HCT116 (cell line): ENCODE measurements at regions not wholly inside any gene's neighbourhood (a gene's known extent, or its start where the extent isn't known, plus 50 kb on each side); places are given as distances from the start of the nearest gene placed in this dataset.

ENCODE experiments used
- ATAC-seq: fragments of 200-7000 bp; cut with Tn5 transposase; 2 replicates; pipeline ENCODE4 v1.9.1; 2020; ENCODE audit warnings: mild to moderate bottlenecking, moderate library complexity
- BruUV-seq: library from RNA; stranded (reverse); fragments of 400-500 nt; replicated peaks from 2 replicates; lab custom pipeline; 2021; lab: Mats Ljungman, UMichigan
- CTCF ChIA-PET: fragments of 300-600 bp; sonication (Branson Sonifier 250); formaldehyde crosslinking; loops from one replicate; lab custom pipeline; 2021; ENCODE audit warnings: antibody characterized with exemption; lab: Charles Lee
- POLR2A ChIA-PET: fragments of 300-600, 350-600 bp; sonication (Branson Sonifier 250); formaldehyde crosslinking; loops from one replicate; lab custom pipeline; 2021; ENCODE audit warnings: antibody characterized with exemption; lab: Charles Lee
- RAD21 ChIA-PET, 2 experiments: fragments of 300-600 bp; sonication (Branson Sonifier 250); formaldehyde crosslinking; loops; one replicate each; lab custom pipeline; 2023; ENCODE audit warnings: low total read pairs in 2 of 2; ENCODE audit not compliant: uncharacterized antibody in 2 of 2, unreplicated experiment in 2 of 2, low non-redundant PET in 1 of 2; lab: Charles Lee
- DNase-seq: peaks from one replicate; pipeline ENCODE4 v3.0.0-alpha.2; 2010; ENCODE audit warnings: low read depth, low spot score
- H2AFZ ChIP-seq: fragments of 200-600 bp; shearing (Covaris generic), sonication (generic); 2 replicates; pipeline ENCODE4 v1.6.1; 2017; ENCODE audit warnings: low read depth, mixed run types, mixed read lengths, antibody characterized with exemption, low read length; ENCODE audit not compliant: poor library complexity, severe bottlenecking
- H3K27ac ChIP-seq: 2 replicates; pipeline ENCODE4 v1.5.1; 2012; ENCODE audit warnings: low read depth, low read length
- H3K27me3 ChIP-seq: fragments of 200-600 bp; sonication (generic); 2 replicates; pipeline ENCODE4 v1.6.1; 2016; ENCODE audit warnings: mixed run types, low read length, mixed read lengths; ENCODE audit not compliant: insufficient read depth
- H3K36me3 ChIP-seq, 2 experiments: fragments of 200-500 bp in 1 of 2; fragments of 200-600 bp in 1 of 2; sonication (Bioruptor generic) in 1 of 2; sonication (generic) in 1 of 2; 2 replicates each; pipeline versions ENCODE4 v1.5.1 to v1.6.1; 2014 to 2016; ENCODE audit warnings: low read length in 2 of 2, inconsistent platforms in 1 of 2, mixed read lengths in 1 of 2, mixed run types in 1 of 2; ENCODE audit not compliant: insufficient read depth in 2 of 2, control insufficient read depth in 1 of 2
- H3K4me1 ChIP-seq, 2 experiments: fragments of 200-600 bp in 1 of 2; sonication (generic) in 1 of 2; 2 replicates each; pipeline versions ENCODE4 v1.5.1 to v1.6.1; 2012 to 2017; ENCODE audit warnings: low read length in 2 of 2, inconsistent platforms in 1 of 2, mild to moderate bottlenecking in 1 of 2, mixed read lengths in 1 of 2, mixed run types in 1 of 2, moderate library complexity in 1 of 2; ENCODE audit not compliant: insufficient read depth in 2 of 2, control insufficient read depth in 1 of 2
- H3K4me2 ChIP-seq: fragments of 200-600 bp; sonication (generic); 2 replicates; pipeline ENCODE4 v1.6.1; 2017; ENCODE audit warnings: mixed run types, low read length, mixed read lengths
- H3K4me3 ChIP-seq, 2 experiments: fragments of 200-600 bp in 1 of 2; sonication (generic) in 1 of 2; replicated peaks in 1 of 2; 2 replicates each; pipeline ENCODE4 v1.5.1; 2011 to 2016; ENCODE audit warnings: low read length in 2 of 2, control low read depth in 1 of 2, low read depth in 1 of 2, mild to moderate bottlenecking in 1 of 2, mixed read lengths in 1 of 2, mixed run types in 1 of 2
- H3K79me2 ChIP-seq: fragments of 200-600 bp; sonication (generic); 2 replicates; pipeline ENCODE4 v1.6.1; 2017; ENCODE audit warnings: mild to moderate bottlenecking, mixed run types, low read length, moderate library complexity, mixed read lengths; ENCODE audit not compliant: insufficient read depth
- H3K9ac ChIP-seq: fragments of 200-600 bp; sonication (generic); 2 replicates; pipeline ENCODE4 v1.6.1; 2016; ENCODE audit warnings: low read length, mixed read lengths
- H3K9me2 ChIP-seq: fragments of 200-600 bp; sonication (generic), shearing (Covaris generic); 2 replicates; pipeline ENCODE4 v1.6.1; 2017; ENCODE audit warnings: mixed run types, mild to moderate bottlenecking, moderate library complexity; ENCODE audit not compliant: insufficient read depth
- H3K9me3 ChIP-seq, 2 experiments: fragments of 200-500 bp in 1 of 2; fragments of 200-600 bp in 1 of 2; sonication (Bioruptor generic) in 1 of 2; sonication (generic) in 1 of 2; 2 replicates each; pipeline ENCODE4 v1.6.1; 2014 to 2017; ENCODE audit warnings: low read length in 2 of 2, mixed read lengths in 2 of 2, inconsistent platforms in 1 of 2, low read depth in 1 of 2, mild to moderate bottlenecking in 1 of 2, mixed run types in 1 of 2, moderate library complexity in 1 of 2; ENCODE audit not compliant: control insufficient read depth in 1 of 2, insufficient read depth in 1 of 2
- H4K20me1 ChIP-seq: fragments of 200-600 bp; sonication (generic), shearing (Covaris generic); 2 replicates; pipeline ENCODE4 v1.6.1; 2017; ENCODE audit warnings: mixed run types, mild to moderate bottlenecking, moderate library complexity; ENCODE audit not compliant: insufficient read depth
- CBX3 ChIP-seq: IDR thresholded peaks from 2 replicates; pipeline ENCODE4 v1.6.1; 2012; ENCODE audit warnings: low read depth
- CTCF ChIP-seq, 3 experiments: fragments of 200-600 bp in 1 of 3; sonication (generic) in 1 of 3; IDR thresholded peaks in 2 of 3; conservative IDR thresholded peaks in 1 of 3; 2 replicates each; pipeline ENCODE4 v1.5.1; 2012 to 2017; ENCODE audit warnings: low read depth in 2 of 3, low read length in 2 of 3, antibody characterized with exemption in 1 of 3, borderline replicate concordance in 1 of 3, control low read depth in 1 of 3, mild to moderate bottlenecking in 1 of 3, mixed read lengths in 1 of 3, mixed run types in 1 of 3, moderate library complexity in 1 of 3; ENCODE audit not compliant: insufficient read depth in 1 of 3
- EGR1 ChIP-seq: IDR thresholded peaks from 2 replicates; pipeline ENCODE4 v1.6.1; 2012; ENCODE audit warnings: low read depth
- ELF1 ChIP-seq: IDR thresholded peaks from 2 replicates; pipeline ENCODE4 v1.6.1; 2012; ENCODE audit warnings: low read depth, borderline replicate concordance
- EZH2 ChIP-seq: fragments of 200-600 bp; sonication (generic); IDR thresholded peaks from 2 replicates; pipeline ENCODE4 v1.6.1; 2017; ENCODE audit warnings: antibody characterized with exemption, mixed run types
- EZH2phosphoT487 ChIP-seq: fragments of 200-600 bp; IDR thresholded peaks from 2 replicates; pipeline ENCODE4 v1.6.1; 2018; ENCODE audit warnings: antibody characterized with exemption, borderline replicate concordance
- JUND ChIP-seq: IDR thresholded peaks from 2 replicates; pipeline ENCODE4 v1.6.1; 2012
- MAX ChIP-seq: IDR thresholded peaks from 2 replicates; pipeline ENCODE4 v1.6.1; 2012
- POLR2AphosphoS5 ChIP-seq: IDR thresholded peaks from 2 replicates; pipeline ENCODE4 v1.6.1; 2011; ENCODE audit warnings: mild to moderate bottlenecking, low read depth, low read length, moderate library complexity
- REST ChIP-seq: IDR thresholded peaks from 2 replicates; pipeline ENCODE4 v1.6.1; 2012; ENCODE audit warnings: low read depth
- SIN3A ChIP-seq: IDR thresholded peaks from 2 replicates; pipeline ENCODE4 v1.6.1; 2012; ENCODE audit warnings: low read depth
- SP1 ChIP-seq: IDR thresholded peaks from 2 replicates; pipeline ENCODE4 v1.6.1; 2012; ENCODE audit warnings: low read depth
- SRF ChIP-seq: IDR thresholded peaks from 2 replicates; pipeline ENCODE4 v1.6.1; 2012; ENCODE audit warnings: low read depth
- YY1 ChIP-seq: IDR thresholded peaks from 2 replicates; pipeline ENCODE4 v1.6.1; 2011; ENCODE audit warnings: low read length, low read depth, moderate library complexity, mild to moderate bottlenecking; ENCODE audit not compliant: insufficient replicate concordance; ENCODE audit errors: extremely low read depth
- ZBTB33 ChIP-seq: IDR thresholded peaks from 2 replicates; pipeline ENCODE4 v1.6.1; 2011; ENCODE audit warnings: mild to moderate bottlenecking, low read length, moderate library complexity; ENCODE audit not compliant: insufficient replicate concordance; ENCODE audit errors: extremely low read depth
- ZFX ChIP-seq: fragments of 450-650 bp; IDR thresholded peaks from 2 replicates; pipeline ENCODE4 v1.6.1; 2017
- ZNF274 ChIP-seq: fragments of 200-500 bp; sonication (Bioruptor generic); IDR thresholded peaks from 2 replicates; pipeline ENCODE4 v1.6.1; 2014; ENCODE audit warnings: mild to moderate bottlenecking, low read depth, low read length, inconsistent platforms
- intact Hi-C: fragments of 100-400 bp; cut with micrococcal nuclease; formaldehyde crosslinking; loops from 2 replicates; pipeline ENCODE4 v1.10.0; 2022

GRCh38 chr6:16897669-16898068 is 136.4 kb upstream of the ATXN1 start:
- H2AFZ ChIP-seq = no peak overlapping the region
- no peak for DNase-seq
- no peaks in the 10 kb centered on the region for H4K20me1 ChIP-seq
- H3K4me1 ChIP-seq = no peaks in the 10 kb centered on the region
- H3K4me3 ChIP-seq = no peak overlapping the region
- no peak overlapping the region for H3K9ac ChIP-seq
- ChIA-PET POLR2A (no interaction called here), CTCF (no interaction called here), RAD21 (no interaction called here)
- intact Hi-C loops = no loop called here
- H3K9me3 ChIP-seq = no peaks in the 10 kb centered on the region
- BruUV-seq = no TSS peak
- H3K79me2 ChIP-seq = no peaks in the 10 kb centered on the region
- H3K9me2 ChIP-seq = 0 out of 2 replicates have a peak, but pooled peaks cover 4% of the 10 kb centered on the region
- ATAC-seq = no peak
- H3K36me3 ChIP-seq = no peaks in the 10 kb centered on the region
- no peaks in the 10 kb centered on the region for H3K27me3 ChIP-seq
- H3K27ac ChIP-seq = no peak overlapping the region
- H3K4me2 ChIP-seq = no peak overlapping the region
- TF ChIP-seq CTCF (IDR thresholded peaks at IDR 0.05 in 2 of 3, conservative IDR thresholded peaks at IDR 0.05 in 1 of 3; ENCODE audit: borderline replicate concordance in 1 of 3, insufficient read depth in 1 of 3, low read depth in 2 of 3, low read length in 2 of 3) (no peak), SP1 (no peak), MAX (no peak), ELF1 (no peak), ZFX (no peak), ZNF274 (no peak), SRF (no peak), YY1 (no peak), EZH2 (no peak), POLR2AphosphoS5 (no peak), REST (no peak), JUND (no peak), ZBTB33 (no peak), SIN3A (no peak), CBX3 (no peak), EZH2phosphoT487 (no peak), EGR1 (no peak)
